DMS114 treated with DMSO at 0.1 percent for 48 hours (cell line): ENCODE measurements at regions not wholly inside any gene's neighbourhood (a gene's known extent, or its start where the extent isn't known, plus 50 kb on each side); places are given as distances from the start of the nearest gene placed in this dataset.
"Not testable (repeated sequence)": the region's sequence is repeated elsewhere in the genome, so short reads cannot be mapped to it uniquely, and the experiment has no call there.

Experiments
- DNase-seq: peaks from one replicate; lab custom pipeline; 2025; ENCODE audit not compliant: unreplicated experiment; lab: John Stamatoyannopoulos, UW

DNA sequence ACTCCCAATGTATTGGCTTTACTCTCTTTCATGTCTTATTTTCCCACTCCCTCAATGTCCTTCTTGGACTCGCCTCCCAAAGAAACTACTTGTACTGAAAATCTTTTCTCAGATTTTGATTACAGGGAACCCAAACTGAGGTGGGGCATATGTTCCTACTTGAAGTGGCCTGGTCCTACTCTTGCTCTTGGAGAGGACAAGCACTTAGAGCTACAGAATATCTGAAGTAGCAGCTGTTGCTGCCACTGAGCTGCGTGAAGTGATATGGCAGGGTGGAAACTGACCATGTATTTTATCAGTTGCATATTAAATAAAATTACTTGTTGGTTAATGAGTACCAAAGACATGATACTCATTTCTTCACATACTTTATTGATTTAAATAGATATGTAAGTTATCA, 129.5 kb downstream of the TSEN15 start:
- no peak for DNase-seq

- no peak for DNase-seq
These were observed 132.4 kb downstream of the TSEN15 start for GRCh38 chr1:184183919-184184318.

- DNase-seq: not testable (repeated sequence)
These were observed 133.1 kb downstream of the TSEN15 start for GRCh38 chr1:184184614-184185013.

GRCh38 chr1:184185347-184185746, 133.8 kb downstream of the TSEN15 start:
- DNase-seq: no peak

GRCh38 chr1:184186167-184186566, 134.6 kb downstream of the TSEN15 start:
- no peak for DNase-seq

GRCh38 chr1:184187097-184187496, 135.6 kb downstream of the TSEN15 start:
- DNase-seq: no peak

DNA sequence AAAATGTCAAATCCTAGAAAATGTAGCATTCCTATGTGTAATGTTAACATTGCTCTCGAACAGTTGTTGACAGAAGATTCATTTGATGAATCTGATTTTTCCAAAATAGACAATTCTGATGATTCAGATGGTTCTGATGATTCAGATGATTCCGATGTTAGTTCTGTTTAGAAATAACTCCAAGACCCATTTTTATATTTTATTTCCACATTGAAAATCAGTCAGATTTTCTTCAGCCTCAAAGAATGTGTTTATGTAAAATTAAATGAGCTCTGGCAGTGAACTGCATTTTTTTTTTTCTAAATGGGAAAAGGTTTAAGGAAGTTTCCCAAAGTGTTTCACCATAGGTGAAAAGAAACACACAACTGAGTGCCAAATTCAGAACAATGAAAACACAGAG, 136.5 kb downstream of the TSEN15 start:
- DNase-seq: no peak

DNA sequence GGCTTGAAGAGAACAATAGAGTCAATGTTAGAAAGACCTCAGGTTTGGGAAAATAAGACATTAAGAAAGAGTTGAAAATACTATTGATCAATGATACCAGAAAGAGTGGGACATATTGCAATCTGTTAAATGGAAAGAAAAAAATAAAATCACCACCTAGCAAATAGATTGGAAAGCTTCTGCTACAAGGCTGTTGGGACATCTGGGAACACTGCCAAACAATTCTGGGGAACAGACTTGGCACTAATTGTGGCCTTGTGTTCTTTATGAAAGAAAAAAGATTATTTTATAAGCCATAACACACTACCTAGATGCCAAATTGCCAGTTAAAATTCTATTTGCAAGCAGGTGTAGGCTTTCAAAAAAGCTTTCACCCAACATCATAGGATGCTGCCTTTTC, 137.8 kb downstream of the TSEN15 start:
- no peak for DNase-seq

- no peak for DNase-seq
These were observed 139.1 kb downstream of the TSEN15 start for GRCh38 chr1:184190616-184191015.

DNA sequence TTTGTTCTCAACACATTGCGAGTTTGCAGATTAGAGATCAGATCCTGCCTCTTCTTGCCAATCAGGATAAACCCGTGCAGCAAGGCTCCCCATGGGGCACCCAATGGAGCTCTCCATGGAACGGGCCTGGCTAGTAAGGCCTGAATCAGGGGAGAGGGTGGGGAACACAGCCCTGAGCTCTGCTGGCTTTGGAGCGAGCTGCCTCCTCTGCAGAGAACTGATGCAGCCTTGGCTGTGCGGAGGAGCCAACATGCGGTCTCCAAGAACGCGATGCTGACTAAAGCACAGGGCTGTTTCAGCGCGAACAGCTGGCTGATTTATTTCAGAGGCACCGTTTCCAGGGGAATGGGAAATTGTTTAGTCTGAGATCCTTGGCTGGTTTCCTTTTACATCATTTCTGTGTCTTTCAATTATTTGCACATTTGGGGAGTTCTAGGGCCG, 139.7 kb downstream of the TSEN15 start:
- DNase-seq: no peak

GRCh38 chr1:184192796-184193195, 141.3 kb downstream of the TSEN15 start:
- DNase-seq: no peak

DNA sequence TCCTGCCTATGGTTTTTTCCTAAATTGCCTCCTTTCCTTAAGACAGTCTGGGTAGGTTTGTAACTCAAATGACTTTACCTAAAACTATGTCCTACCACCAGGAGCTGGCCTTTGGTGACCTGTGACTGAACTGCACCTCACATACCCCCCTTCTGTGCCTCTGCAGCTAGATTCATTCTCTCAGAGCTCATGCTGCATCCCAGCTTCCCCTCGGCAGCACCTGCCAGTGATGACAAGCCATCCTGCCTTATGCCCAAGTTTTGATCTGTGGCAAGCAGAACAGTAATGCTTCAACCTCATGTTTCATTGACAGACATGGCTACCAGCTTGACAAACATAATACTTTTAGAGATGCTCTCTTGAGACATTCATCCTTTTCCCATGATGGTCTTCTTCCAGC, 141.9 kb downstream of the TSEN15 start:
- no peak for DNase-seq

DNA sequence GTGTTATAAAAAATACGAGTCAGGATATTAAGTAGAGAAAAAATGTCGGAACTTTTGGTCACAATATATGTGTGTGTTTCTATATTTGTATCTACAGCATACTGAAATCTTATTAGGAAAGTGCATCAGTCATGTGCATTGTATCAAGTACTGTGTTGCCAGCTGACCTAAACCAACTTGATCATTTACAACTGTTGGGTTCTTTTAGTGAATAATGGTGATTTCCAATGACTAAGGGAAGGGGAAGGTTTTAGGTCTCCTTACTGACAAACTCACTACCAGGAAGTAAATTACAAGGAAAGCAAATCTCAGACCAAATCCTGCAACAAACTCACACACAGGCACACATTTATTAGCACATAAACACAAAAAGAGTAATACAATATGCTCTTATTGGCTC, 142.7 kb downstream of the TSEN15 start:
- DNase-seq: no peak

DNA sequence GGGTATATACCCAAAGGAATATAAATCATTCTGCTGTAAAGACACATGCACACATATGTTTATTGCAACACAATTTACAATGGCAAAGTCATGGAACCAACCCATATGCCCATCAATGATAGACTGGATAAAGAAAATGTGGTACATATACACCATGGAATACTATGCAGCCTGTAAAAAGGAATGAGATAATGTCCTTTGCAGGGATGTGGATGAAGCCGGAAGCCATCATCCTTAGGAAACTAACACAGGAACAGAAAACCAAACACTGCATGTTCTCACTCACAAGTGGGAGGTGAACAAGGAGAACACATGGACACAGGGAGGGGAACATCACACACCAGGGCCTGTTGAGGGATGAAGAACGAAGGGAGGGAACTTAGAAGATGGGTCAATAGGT, 144.2 kb downstream of the TSEN15 start:
- not testable (repeated sequence) for DNase-seq

GRCh38 chr1:184197831-184198230, 146.3 kb downstream of the TSEN15 start:
- no peak for DNase-seq

- no peak for DNase-seq
These were observed 147.5 kb downstream of the TSEN15 start for GRCh38 chr1:184199036-184199435.

GRCh38 chr1:184199438-184200085, 148.0 kb downstream of the TSEN15 start:
- no peak for DNase-seq

DNA sequence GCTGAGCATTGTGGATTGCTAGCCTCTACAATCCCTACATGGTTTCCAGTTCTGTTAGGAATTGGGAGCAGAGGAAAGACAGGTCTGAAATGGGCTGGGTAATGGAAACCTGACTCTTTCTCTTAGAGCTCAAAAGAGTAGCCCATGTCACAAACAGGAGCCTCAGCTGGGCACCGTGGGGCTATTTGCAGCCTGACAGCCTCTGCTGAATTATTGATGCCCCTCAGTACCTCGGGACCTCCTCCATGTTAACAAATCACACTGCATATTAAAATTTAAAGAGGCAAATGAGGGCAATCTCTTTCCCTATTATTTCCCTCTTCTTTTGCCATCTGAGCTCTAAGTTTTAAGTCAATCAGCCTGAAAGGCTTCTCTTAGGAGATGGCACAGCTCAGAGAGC, 157.1 kb downstream of the TSEN15 start:
- no peak for DNase-seq

DNA sequence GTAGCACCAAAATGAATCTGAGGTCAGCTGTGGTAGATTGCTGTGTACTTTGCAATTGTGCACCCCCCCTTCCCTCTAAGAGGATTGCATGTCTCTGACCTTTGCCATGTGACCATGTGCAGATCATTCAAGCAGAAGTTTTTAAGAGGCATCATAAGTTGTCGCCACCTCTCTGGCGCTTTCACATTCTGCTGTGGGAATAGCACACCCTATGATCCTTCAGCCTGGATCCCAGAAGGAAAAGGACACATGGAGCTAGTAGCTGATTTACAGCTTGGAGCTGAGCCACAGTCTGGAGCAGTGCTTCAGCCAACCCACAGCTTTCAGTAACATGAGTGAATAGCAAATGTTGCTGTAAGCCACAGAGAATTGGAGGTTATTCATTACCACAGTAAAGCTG, 158.5 kb downstream of the TSEN15 start:
- no peak for DNase-seq

GRCh38 chr1:184210862-184211261, 159.3 kb downstream of the TSEN15 start:
- DNase-seq: no peak

- no peak for DNase-seq
These were observed 161.3 kb downstream of the TSEN15 start for GRCh38 chr1:184212649-184213314.

DNA sequence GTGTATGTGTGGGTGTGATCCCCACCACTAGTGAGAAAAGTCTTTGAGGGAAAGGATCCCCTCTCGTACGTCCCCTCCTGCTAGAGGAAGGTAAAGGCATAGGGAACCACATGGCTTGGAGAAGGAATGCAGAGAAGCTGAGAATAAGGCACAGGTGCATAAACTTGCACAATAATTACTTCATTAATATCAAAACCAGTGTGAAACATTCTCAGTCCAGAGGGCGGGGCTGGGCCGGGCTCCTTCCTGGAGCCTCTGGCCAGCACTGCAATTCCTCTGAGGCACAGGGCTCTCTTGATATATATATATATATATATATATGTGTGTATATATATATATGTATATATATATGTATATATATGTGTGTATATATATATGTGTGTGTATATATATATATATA, 162.6 kb downstream of the TSEN15 start:
- DNase-seq: no peak
